ENCODE measurements at regions not wholly inside any gene's neighbourhood (a gene's known extent, or its start where the extent isn't known, plus 50 kb on each side); places are given as distances from the start of the nearest gene placed in this dataset.

DNA sequence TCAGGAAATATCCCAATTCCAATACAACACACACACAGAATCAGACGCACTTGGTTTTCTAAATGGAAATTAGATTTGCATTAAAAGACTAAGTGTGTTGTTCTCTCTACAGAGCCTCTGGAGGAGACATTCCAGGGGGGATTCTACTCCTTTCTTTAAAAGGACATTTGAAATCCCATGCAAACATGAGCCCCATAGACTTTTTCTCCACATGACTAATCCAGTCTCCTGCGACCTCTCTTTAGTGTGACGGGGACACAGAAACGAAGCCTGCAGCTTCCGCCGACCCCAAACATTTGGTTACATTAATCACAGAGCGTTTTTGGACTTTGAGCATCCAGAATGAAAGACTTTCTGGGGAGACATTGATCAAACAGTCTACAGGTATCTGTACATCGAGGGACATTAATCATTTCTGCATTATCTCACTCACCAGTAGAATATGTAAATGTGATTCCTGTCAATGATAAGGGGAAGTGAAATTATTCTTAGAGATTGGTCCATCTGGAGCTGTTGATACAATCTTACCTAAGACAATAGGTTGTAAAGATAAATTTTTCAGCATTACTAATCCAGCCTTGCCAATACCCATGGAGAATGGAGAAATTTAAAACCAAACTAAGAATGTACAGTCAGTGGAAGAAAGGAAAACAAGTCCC is 103.4 kb upstream of the IRX3 start:
- DNase-seq (ENCODE audit: low read depth) = no peak
- no peak overlapping the region for H3K4me3 ChIP-seq (ENCODE audit: low read depth, low read length)
- TF ChIP-seq CTCF (IDR thresholded peaks at IDR 0.05; ENCODE audit: low read depth, low read length, missing control alignments) = no peak

DNA sequence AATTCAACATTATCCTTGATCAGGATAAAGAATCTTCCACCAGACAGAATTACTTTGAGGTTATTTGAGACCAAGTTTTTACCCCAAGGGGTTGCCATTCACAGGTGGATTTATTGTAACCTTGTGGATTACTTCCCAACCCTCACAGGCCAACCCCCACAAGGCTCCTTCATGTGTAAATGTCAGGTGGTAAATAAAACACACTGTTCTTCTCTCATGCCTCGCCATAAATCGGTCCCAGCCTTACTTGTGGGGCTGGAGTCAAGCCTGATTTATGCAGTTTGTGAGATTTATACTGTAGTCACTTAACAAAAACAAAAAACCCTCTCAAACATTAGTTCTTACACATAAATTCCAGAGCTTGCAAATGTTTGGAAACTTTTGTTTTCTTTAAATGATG is 98.6 kb upstream of the IRX3 start:
- no peak for TF ChIP-seq CTCF (IDR thresholded peaks at IDR 0.05; ENCODE audit: low read depth, low read length, missing control alignments)
- no peak overlapping the region for H3K4me3 ChIP-seq (ENCODE audit: low read depth, low read length)
- DNase-seq (ENCODE audit: low read depth) = no peak

- TF ChIP-seq CTCF (IDR thresholded peaks at IDR 0.05; ENCODE audit: low read depth, low read length, missing control alignments) = no peak
- DNase-seq (ENCODE audit: low read depth) = no peak
- no peak overlapping the region for H3K4me3 ChIP-seq (ENCODE audit: low read depth, low read length)
These were observed 95.2 kb upstream of the IRX3 start for GRCh38 chr16:54381601-54382313.

DNA sequence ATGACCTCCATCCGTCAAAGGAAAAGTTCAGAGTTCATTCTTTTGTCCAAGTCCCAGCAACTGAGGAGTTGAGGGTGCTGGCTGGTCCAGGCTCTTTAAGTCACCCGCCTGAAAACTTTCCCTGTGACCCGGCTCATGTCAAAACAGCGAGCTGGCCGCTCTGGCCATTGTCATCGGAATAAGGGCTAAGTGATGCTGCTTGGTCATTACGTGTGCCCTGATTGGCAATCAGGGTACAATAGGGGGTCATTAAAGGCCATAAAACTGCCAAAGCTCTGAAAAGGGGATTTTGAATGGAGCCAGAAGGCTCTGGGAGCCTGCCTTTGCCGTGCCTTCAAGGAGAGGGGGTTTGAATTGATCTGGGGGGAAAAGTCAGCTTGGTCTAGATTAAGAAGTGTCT is 88.5 kb upstream of the IRX3 start:
- no peak overlapping the region for H3K4me3 ChIP-seq (ENCODE audit: low read depth, low read length)
- DNase-seq (ENCODE audit: low read depth) = no peak
- no peak for TF ChIP-seq CTCF (IDR thresholded peaks at IDR 0.05; ENCODE audit: low read depth, low read length, missing control alignments)

DNA sequence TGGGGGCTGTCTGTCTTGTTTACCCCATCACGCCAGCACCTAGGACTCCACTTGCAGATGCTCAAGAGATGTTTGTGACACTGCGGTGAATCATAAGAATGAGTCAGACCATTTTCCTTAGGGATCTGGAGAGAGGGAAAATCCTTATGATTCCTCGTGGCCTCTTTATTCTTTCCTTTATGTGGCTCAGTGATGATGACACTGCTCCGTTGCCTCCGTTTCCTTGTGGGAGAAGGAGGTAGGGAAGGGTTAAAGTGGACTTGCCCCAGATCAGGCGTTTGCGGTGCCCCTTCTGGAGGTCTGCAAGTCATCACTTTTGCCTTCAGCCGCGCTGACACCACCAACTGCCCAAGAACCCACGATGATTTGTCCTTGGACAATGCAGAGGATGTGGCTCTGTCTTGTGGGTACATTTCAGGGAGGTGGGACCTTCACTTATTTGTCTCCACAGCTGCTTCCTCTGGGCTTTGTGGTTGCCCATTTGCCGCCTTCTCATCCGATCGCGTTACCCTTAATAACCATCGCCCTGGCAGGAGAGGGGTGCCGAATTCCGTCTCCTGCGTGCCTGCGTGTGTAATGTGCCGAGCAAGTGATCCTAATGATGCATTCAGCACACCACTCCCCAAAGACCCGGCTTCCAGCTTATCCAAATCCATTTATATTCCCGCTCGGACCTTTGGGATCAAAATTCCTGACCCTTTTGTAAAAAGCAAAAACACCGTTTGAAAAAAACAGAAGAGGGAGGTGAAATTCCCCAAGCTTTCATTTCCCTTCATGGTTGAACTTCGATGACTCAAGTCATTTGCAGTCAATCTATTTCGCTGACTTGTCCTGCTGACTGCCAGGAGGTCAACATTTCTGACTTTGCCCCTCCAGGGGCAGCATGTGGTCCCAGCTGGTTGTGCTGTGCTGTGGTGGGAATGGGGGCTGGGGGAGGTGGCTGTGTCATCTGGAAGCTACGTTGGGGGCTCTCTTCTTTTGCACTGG is 87.2 kb upstream of the IRX3 start:
- no peak for TF ChIP-seq CTCF (IDR thresholded peaks at IDR 0.05; ENCODE audit: low read depth, low read length, missing control alignments)
- no peak for DNase-seq (ENCODE audit: low read depth)
- no peak overlapping the region for H3K4me3 ChIP-seq (ENCODE audit: low read depth, low read length)

DNA sequence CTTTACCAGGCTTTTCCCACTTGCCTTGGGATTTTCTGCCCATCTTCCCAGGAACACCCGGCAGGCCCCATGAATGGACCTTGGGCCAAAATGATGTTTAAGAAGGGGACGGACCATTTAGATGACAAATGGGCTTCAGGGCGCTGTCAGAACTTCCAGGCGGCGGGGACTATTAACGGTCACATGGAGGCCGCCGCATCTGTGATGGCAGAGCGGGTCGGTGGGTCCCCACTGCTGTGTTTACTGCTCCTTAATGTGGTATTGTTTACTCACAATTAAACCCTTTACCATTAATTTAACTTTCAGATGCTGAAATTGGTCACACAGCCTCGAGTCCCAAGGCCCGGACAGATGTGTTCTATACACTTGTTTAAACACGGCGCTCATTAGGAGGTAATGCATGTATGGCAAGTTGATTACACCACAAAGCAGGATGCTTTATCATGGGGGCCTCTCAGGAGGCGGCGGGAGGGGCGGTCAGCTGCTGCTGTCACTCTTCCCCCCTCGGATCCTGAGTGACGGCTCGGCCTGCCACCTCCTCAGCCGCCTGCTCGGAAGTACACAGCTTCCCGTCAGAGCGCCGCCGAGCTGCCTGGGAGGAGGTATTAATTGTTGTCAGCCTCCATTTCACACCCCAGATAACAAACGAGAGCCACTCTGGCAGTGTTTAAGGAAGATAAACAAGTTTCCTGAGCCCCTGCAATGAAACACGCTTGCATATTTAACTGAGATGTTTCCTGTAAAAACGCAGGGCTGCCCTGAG is 83.9 kb upstream of the IRX3 start:
- DNase-seq (ENCODE audit: low read depth) = no peak
- H3K4me3 ChIP-seq (ENCODE audit: low read depth, low read length) = no peak overlapping the region
- no peak for TF ChIP-seq CTCF (IDR thresholded peaks at IDR 0.05; ENCODE audit: low read depth, low read length, missing control alignments)

Measured in GM12864 (cell line).